NCI-H1694 (cell line): ENCODE measurements at regions not wholly inside any gene's neighbourhood (a gene's known extent, or its start where the extent isn't known, plus 50 kb on each side); places are given as distances from the start of the nearest gene placed in this dataset.
"Not testable (repeated sequence)": the region's sequence is repeated elsewhere in the genome, so short reads cannot be mapped to it uniquely, and the experiment has no call there.

Experiments used
- DNase-seq: peaks from one replicate; lab custom pipeline; 2025; lab: John Stamatoyannopoulos, UW

DNA sequence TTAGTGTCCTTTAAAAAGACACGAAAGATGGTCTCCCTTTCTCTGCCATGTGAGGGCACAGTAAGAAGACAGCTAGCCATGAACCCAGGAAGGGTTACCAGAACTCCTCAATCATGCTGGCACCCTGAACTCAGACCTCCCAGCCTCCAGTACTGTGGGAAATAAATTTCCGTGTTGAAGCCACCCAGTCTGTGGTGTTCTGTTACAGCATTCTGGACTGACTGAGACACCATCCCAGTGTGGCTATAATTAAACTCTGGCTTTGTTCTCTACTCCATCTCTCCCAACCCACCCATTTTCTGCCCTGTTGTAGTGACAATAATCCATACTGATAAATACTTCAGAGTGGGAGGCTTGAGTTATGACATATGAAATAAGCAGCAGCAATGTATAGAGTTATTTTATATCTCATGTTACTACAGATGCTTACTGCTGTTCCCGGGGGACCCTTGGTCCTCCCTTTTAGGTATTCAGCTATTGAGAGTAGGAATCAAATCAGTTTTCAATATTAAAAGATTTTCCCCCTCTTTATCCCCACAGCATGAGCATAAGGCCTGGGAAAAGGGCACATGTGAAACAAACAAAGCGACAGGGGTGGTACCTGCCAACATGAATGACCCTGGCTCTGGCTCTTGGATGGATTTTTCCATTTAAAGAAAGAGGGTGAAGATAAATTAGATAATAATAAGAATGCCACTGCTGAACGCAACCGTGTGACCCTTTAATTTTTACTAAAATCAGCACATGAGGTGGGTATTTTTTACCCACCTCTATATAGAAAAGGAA lies 224.3 kb upstream of the SLC35B3 start:
- DNase-seq = no peak

DNA sequence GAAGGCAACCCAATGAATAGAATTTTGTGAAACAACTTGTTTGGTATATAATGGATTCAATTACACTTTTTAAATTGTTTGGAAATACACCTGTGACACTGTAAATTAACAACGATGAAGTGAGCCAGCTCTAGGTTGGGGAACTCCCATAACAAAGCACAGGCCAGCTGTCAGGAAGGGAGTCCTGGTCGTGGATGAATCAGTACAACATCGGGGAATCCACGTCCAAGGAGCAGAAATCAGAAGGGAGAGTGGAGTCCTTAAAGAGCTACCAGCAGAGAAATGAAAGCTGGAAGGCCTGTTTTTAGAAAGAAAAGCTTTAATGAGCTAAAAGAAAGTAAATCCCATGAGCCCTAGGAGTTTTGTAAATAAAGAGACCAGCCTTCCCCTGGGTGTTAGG lies 223.1 kb upstream of the SLC35B3 start:
- DNase-seq = no peak

DNA sequence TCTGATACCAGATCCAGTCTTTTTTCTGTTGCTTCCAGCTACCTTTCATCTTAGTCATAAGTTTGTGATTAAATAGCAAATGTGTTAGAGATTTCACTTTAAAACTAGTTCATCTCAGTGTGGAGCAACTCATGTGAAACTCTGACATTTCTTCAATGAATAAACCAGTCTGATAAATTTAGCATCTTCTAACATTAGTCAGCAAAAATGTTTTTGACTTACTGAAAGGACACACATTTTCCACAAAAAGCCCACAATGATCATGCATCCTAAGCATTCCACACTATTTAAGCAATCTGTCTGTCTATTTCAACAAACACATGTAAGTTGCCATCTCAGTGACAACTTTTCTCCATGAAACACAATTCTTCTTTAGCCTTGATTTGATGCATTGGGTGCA lies 222.2 kb upstream of the SLC35B3 start:
- no peak for DNase-seq

DNA sequence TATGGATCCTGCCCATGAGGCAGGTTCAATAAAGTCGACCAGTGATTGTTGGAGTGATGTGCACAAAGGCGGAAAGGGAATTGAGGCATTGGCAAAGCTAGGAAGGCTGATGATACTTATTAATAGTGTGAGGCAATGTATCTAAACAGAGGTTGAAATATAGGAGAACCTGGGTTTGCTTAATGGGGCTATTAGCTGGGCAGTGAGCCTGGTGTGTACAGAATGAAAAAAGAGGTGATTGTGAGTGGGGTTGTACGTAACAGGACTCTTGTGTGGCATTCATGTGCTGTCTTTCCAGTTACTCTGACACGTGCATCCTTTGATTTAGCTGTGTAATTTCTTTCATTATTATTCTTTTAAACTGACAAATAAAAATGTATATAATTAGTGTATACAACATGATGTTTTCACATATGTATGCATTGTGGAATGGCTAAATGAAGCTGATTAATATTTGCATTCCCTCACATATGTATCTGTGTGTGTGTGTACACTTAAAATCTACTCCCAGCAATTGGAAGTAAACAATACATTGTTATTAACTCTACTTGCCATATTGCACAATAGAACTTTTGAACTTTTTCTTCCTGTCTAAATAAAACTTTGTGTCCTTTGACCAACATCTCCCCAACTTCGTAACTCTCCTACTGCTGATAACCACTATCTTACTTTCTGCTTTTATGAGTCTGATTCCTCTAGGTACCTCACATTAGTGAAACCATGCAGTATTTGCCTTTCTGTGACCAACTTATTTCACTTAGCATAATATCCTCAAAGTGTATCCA lies 220.5 kb upstream of the SLC35B3 start:
- DNase-seq = no peak

DNA sequence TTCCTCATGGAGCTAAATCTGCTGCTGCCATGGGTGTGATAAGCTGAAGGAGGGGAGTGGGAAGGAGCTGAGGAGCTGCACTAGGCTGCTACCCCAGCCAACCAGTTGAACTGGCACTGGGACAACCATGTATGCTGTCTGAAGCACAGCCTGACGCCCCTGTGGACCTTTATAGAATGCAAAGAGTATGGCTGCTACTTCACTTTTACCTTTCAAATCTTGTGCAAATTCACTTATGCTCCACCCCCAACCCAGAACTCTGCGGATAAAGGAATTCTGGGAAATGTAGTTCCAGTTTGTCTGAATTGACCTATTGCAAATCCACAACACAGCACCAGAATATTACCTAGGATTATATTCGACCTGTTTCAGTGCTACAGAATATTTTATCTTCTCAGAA lies 217.4 kb upstream of the SLC35B3 start:
- DNase-seq = no peak

DNA sequence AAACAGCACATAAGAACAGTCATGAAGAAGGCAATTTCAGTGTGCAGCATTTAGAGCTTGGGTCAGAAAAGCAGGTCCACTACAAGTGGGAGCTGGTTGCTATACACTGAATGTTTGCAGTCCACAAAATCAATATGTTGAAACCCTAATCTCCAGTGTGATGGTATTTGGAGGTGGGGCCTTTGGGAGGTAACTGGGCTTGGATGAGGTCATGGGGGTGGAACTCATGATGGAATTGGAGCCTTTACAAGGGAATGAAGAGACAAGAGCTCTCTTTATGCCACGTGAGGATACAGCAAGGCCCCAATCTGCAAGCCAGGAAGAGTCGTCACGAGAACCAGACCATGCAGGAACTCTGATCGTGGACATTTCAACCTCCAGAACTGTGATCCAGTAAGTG lies 216.7 kb upstream of the SLC35B3 start:
- no peak for DNase-seq

DNA sequence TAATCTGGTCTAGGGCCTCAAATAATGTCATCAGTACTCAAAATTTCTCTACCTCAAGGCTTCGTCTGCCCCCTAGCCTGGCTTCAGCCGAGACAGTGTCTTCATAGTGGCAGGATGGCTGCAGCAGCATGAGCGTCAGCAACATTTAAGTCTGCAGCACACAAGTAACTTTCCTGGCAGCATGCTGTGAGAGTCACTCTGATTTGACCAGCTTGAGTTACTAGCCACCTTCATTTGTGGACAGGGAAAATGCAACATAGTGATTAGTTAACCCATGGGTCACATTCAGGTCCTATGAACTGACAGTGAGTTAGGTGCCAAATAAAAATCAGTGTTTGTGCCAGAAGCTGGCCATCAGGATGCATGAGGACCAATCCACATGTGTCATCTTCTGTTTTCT lies 209.9 kb upstream of the SLC35B3 start:
- no peak for DNase-seq

DNA sequence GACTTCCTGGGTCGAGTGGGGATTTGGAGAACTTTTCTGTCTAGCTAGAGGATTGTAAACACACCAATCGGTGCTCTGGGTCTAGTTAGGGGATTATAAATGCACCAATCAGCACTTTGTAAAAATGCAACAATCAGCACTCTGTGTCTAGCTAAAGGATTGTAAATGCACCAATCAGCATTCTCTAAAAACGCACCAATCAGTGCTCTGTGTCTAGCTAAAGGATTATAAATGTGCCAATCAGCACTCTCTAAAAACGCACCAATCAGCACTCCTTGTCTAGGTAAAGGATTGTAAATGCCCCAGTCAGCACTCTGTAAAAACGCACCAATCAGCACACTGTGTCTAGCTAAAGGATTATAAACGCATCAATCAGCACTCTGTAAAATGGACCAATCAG lies 209.0 kb upstream of the SLC35B3 start:
- no peak for DNase-seq

DNA sequence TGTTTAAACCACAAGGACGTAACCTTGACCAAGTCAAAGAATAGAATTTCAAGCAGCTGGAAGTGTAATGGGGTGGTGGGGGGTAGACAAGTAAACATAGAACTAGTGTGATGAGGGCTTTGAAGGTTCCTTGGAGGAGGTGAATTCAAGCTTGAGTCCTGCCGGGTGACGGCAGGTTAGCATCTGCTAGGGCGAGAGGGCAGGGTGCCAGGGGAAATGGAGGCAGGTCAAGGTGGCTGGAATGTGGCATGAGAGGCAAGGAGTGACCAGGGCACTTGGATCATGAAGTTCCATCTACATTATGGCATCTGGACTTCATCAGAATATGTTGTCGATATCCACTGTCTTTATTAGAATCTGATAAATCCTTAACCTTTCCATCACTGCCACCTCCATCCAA lies 207.5 kb upstream of the SLC35B3 start:
- no peak for DNase-seq

DNA sequence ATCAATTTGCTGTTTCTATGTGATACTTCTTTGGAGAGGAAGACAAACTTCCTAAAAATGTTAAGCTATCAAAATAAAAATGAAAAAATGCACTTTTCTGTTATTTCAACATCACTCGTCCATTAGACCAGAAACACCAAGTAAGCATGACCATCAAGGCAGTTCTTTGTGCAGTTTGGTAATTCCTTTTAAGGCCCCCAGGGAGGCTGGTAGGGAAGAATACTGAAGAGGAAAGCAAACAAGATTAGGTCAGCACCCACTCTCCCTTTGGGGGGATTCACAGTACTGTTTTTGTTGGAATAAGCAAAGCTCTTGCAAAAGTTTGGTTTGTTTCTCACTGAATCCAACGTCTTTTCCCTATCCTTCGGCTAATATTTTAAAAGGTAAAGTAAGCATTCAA lies 206.8 kb upstream of the SLC35B3 start:
- no peak for DNase-seq

DNA sequence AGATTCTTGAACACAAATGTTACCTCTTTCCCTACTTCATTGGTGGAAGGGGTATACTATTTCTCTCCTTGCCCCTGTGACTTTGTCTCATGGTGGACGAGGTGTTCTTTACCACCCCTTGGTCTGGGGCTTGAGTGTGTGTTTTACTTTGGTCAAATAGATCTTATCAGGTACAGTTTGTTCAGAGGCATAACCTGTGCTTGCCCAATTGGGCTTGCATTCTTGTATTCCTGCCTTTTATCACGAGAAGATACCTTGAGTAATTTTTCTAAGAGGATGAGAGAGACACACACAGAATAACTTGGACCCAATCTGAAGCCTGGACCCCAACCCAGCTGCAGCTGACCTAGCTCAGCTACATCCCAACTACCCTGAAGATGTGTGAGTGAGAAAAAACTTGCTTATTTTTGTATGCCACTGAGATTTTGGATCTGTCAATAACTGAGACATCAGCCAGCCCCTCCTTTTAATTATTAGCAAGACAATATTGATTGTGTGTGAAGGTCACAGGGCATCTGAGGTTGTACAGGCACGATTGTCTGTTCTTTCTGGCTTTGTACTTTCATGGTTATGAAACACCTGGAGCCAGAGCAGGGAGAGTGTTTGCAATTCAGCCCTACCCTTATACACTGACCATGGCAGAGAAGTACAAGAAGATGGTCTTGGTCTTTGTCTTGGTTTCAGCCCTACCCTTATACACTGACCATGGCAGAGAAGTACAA lies 204.7 kb upstream of the SLC35B3 start:
- DNase-seq = no peak

DNA sequence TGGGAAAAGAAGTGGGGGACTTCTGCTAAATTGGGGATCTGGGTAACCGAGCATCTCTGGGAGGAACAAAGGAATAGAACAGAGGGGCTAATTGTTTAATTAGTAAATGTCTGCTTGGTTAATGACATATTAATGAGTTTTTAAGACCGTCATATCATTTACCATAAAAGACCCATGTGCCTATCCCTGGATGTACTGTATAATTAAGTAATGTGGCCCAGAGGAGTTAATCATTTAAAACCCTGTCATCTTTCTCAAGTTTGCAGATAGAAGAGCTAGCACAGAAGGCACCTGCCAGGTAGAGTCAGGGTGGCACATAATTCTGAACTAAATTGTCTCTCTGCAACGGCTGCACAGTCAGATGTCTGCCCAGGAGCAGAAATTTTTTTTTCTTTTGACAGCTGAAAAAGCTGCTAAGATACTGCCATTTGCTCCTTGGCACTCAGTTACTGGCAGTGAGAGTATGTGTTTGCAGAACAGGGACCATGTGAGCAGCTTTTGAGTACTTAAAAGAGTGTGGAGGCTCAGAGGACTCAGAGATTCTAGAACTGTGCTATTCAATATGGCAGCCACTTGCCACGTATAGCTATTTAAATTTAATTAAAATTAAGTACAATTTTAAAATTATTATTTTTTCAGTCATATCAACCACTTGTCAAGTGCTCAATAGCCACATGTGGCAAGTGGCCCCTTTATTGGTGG lies 202.7 kb upstream of the SLC35B3 start:
- no peak for DNase-seq

DNA sequence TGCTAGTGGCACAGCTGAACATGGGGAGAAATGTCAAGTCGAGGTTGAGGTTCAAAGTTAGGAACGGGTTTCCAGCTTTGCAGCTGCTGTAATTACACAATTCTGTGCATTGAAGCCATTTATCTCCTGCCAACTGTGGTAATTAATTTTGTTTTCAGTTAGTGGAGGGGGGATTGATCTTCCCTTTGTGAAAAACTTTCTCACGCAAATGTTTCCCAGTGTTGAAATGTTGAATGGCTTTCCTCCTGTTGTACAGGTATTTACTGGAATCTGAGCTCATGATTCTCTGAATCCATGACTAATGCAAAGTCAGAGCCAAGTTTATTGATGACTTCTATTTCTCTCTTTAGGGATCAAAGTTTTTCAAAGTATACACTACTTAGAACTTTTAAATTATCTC lies 198.4 kb upstream of the SLC35B3 start:
- DNase-seq = no peak

DNA sequence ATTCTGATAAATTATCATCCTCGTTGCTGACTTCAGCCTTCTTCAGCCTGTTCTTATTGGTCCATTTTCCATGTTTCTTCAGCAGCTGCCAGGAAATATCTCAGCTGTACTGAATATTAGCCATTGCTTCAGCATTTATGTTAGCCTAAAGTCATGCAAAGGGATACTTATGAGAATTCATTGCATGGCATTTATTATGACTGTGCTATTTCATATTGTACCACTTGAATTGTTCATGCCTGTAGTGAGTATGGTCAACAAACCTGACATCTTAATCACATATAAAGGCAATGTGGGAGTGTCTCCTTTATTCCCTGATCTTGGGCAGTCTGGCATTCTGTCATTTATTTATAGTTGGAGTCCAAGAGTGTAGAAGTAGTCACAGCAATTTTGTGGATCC lies 193.4 kb upstream of the SLC35B3 start:
- DNase-seq = no peak

DNA sequence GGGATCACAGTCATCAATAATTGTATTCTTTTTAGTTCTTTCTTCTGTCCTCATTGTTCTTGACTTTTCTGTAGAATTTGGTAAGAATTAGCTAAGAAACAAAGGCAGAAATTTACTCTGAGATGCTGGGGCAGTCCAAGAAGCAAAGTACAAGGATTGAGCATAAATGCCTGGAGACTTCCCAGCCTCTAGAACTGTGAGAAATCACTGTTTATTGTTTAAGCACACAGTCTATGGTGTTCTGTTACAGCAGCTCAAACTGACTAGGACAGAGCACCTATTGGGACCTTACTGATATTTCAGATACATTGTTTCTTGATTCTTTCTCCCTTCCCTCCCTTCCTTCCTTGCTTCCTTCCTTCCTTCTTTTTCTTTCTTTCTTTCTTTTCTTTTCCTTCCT lies 192.7 kb upstream of the SLC35B3 start:
- no peak for DNase-seq

DNA sequence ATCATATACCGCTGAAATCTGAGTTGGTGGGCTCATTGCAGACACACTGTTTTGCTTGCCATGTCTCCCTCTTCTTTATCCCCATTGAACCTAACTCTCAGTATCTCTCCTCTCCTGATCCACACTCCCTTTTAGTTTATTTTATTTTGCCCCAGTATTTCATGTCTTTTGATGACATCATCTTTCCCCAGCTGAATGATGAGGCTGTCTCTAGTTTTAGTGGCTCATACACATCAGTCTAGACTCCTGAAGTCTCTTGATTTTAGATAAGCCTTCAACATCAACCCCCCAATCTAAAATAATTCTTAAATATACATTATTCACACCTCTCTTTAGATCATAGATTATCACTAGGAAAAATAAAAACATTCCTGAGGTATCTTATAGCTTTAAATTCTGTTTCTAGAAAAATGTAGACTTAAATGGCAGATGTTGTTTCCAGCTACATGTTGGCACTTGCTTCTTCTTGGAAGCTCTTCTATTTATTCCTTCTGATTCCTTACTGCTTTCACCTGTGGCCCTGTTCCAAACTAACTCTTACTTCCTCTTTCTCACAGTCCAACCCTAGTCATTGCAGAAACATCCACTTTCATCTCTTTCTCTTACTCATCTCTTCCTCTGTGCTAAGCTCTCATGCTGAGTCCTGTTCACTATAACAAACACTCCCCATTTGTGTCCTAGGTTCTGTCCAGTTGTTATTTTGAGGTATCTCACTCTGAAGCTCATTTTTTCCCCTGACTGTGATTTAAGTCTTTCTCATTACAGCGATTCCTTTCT lies 191.9 kb upstream of the SLC35B3 start:
- no peak for DNase-seq

DNA sequence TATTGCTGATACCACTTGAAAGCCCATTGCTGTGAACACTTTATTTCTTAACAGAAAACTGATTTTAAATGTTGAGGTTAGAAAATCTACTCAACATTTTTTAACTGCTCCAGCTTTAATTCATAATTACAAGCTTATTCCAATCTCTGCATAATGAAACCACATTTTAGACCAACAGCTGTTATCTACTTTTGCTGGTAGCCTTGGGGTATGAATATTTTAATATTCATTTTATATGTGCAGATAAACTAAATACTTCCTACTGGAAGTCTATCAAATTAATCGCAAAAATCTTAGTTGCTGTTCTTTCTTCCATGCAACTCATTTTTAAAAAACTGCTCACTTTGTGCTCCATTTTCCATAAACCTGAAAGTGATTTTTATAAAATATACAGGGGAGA lies 189.3 kb upstream of the SLC35B3 start:
- no peak for DNase-seq

DNA sequence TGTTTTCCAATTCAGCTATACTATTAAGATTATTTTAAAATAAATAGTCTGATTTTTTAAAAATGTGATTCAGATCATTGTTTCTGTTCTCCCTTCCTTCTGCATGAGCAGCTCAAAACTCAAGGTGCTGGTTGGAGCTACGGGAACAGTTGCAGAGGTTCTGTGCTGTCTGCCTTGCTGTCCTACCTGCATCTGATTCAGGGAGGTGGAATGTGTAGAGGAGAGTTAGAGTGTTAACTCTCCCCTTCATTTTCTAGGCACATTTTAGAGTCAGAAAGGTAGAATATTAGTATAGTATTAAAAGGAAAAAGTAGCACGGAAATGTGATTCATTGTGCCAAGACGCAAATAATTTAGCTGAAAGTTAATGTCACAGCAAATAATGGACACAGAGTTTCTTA lies 188.1 kb upstream of the SLC35B3 start:
- no peak for DNase-seq

DNA sequence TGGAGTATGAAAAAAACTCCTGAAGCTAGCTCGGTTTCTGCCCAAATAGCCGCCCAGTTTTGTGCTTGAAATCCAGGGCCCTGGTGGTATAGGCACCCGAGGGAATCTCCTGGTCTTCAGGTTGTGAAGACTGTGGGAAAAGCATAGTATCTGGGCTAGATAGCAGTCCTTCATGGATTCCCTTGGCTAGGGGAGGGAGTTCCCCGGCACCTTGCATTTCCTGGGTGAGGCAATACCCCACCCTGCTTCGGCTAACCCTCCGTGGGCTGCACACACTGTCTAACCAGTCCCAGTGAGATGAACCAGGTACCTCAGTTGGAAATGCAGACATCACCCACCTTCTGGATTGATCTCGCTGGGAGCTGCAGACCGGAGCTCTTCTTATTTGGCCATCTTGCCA lies 184.5 kb upstream of the SLC35B3 start:
- DNase-seq = no peak

DNA sequence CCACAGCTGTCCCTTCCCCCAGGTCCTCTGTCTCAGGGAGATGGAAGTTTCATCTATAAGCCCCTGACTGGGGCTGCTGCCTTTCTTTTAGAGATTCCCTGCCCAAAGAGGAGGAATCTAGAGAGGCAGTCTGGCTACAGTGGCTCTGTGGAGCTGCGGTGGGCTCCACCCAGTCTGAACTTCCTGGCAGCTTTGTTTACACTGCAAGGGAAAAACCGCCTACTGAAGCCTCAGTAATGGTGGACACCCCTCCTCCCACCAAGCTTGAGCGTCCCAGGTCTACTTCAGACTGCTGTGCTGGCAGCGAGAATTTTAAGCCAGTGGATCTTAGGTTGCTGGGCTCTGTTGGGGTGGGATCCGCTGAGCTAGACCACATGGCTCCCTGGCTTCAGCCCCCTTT lies 184.1 kb upstream of the SLC35B3 start:
- DNase-seq = not testable (repeated sequence)

DNA sequence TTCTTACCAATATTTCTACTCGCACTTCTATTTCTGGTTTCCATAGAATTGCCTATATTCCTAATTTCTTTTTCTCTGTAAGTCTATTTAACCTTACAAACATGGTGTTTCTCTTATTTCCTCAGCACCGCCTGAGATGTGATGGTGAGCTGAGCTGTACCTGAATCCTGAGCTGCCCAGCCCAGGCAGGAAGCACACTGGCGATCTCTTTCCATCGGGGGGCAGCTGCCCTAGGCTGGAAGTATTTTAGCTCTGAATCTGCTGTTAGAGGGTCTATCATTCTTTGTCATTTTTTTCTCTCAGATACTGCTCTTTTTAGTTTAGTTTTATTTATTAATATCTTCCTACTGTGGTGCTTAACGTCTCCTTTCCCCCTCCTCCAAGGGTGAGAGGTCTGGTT lies 173.4 kb upstream of the SLC35B3 start:
- DNase-seq = no peak
